ENCODE measurements at regions not wholly inside any gene's neighbourhood (a gene's known extent, or its start where the extent isn't known, plus 50 kb on each side); places are given as distances from the start of the nearest gene placed in this dataset.

DNA sequence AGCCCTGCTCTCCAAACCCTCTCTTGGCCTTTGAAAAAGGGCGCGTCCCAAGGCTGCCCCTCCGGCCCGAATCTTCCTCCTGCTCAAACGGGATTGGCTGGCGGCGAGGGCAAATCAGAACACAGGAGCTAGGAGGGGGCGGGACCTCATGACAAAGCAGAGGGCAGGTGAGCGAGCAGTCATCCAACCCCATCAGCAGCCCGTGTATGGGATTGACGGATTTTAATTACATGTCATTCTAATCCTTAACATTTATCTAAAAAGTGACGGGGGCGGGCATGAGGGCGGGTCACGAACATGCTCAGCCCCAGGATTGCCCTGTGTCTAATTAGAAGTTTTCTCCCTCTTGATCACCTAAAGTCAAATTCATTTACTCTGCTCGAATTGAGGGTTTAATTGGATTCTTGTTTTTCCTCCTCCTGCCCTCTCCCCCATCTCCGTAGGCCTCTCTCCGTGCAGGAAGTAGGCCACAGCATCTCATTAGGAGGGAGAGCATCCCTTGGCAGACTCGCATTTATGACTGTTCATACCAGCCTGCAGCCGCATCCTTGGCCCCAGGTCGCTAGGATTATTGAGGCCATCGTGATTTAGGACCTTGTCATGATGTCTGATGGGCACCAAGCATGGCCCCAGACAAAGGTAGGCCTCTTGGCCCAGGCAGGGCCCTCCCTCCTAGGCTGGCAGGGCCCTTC is 147.1 kb downstream of the CHST1 start:
- DNase-seq (ENCODE audit: low spot score): no peak

DNA sequence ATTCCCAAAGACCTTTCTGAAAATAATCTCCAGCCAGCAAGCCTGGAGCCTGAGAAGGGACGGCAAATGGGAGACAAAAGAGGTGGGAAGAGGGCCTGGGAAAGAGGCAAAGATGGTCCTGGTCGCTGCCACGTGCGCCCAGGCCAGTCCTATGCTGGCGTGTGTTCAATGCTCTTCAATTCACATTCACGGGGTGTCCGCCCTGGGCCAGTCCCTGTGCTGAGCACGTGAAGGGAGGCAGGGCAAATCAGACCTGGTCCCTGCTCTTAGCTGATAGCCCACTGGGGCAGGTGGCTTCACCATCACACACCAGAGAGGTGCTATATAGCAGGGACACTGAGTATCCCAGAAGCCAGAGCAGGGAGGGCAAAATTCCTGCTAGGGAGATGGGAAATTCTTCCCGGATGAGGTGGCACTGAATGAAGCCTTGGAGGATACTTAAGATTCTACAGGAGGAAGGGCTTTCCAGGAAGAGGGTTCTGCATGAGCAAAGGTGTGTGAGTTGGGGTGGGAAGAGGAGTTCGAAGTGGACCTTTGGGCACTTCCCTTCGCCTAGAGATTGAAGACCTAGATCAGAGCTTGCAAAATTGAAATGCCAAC is 148.2 kb downstream of the CHST1 start:
- DNase-seq (ENCODE audit: low spot score): no peak

- no peak for DNase-seq (ENCODE audit: low spot score)
Observed at GRCh38 chr11:45513821-45514340, 151.5 kb downstream of the CHST1 start.

- no peak for DNase-seq (ENCODE audit: low spot score)
Observed at GRCh38 chr11:45512471-45513148, 152.8 kb downstream of the CHST1 start.

- DNase-seq (ENCODE audit: low spot score): no peak
Observed at GRCh38 chr11:45511566-45511965, 153.9 kb downstream of the CHST1 start.

DNA sequence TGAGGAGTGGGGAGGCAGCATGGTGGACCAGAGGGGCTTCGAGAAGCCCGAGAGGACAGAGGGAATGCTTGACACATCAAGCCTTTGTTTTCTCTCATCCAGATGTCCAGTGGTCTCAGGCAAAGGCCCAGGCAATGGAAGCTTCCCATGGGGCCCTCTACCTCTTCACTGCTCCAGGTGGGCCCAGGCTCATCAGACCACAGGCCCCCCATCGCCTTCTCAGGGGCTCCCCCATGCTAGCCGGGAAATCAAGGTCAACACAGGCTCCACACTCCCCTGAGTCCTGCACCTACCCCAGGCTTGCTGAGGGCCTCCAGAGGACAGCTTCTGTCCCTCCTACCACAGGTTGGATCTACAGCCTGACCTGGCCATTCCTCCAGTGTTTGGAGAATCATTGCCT is 157.5 kb downstream of the CHST1 start:
- DNase-seq (ENCODE audit: low spot score): no peak

DNA sequence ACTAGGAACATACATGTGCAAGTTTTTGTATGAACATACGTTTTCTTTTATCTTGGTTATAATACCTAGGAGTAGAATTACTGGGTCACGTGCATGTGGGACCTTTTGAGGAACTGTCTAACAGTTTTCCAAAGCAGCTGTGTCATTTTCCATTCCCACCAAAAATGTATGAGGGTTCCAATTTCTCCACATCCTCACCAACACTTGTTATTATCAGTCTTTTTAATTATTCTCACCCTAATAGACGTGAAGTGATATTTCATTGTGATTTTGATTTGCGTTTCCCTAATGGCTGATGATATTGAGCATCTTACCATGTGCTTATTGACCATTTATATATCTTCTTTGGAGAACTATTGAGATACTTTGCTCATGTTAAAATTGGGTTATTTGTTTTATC is 162.1 kb downstream of the CHST1 start:
- no peak for DNase-seq (ENCODE audit: low spot score)

DNA sequence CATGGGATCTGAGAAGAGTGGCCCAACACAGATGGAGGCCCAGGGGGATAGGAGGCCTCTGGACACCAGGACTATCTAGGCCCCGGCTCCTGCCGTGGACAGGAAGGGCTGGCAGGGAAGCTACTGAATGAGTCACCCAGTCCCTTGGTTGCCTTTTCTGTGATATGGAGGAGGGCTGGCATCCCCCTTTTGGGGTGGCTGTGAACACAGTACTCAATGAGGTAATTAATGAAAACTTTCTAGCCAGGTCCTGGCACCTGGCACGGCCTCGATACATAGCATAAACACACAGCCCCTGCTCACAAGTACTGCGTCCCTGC is 163.2 kb downstream of the CHST1 start:
- DNase-seq (ENCODE audit: low spot score): no peak

DNA sequence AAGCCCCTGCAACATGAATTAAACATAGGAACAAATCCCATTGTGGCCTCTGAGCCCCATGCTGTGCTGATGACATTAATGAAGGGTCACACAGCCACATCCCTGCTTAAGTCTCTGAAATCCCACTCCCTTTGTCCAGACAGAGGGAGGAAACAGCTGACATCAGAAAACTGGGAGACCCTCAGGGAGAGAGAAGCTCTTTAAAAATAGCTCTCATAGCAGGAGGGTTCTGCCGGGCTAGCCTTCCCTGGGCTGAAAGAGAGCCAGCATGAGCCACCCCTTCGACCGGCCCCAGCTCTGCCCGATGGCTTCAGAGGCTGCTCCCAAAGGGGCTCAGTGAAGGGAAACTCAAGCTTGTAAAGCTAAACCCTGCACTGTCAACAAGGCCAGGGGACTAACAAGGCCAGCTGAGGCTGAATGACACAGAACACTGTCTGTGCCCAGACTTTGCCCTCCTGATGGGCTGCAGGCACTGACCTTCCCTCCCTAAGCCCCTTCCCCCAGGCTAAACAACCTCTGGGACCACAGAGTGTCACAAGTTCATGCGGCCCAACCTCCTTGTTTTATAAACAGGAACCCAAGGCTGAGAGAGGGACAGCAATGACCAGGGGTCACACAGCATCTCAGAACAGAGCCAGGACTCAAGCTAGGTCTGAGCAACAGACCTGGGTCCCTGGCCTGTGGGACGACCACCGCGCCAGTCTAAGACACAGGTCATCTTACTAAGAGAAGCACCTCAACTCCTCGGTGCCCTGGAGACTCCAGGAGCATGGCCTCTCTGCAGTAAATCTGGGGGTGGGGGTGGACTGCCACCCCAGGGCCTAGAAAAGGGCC is 163.8 kb downstream of the CHST1 start:
- DNase-seq (ENCODE audit: low spot score): no peak

- no peak for DNase-seq (ENCODE audit: low spot score)
Observed at GRCh38 chr11:45500451-45500850, 165.0 kb downstream of the CHST1 start.

- DNase-seq (ENCODE audit: low spot score): no peak
Observed at GRCh38 chr11:45494738-45495137, 170.7 kb downstream of the CHST1 start.

DNA sequence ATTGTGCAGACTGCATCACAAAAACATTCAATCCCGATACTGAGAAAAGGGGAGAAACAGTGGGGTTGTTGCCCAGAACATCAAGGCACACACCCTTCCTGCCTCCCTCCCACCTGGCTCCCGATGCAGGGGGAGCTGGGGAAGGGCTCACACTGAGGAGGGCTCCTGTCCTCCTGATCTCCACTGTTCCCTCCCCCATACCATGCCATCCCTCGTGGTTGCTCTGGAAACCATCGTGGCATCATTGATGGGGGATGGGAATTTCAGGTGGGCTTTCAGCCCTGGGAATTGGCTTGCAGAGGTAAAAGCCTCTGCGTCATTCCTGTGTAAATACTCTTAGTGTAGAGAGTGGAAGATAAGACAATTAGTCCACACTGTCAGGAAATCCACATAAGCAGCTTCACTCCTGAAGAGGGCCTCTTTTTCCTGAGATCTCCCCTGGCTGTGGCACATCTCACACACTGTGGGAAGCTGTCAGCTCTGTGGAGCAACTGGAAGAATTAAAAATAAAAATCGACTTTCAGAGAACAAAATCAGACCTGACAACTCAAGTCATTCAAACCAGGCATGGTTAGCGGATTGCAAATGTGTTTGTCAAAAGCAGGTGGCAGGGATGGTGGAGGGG is 176.0 kb downstream of the CHST1 start:
- no peak for DNase-seq (ENCODE audit: low spot score)

- no peak for DNase-seq (ENCODE audit: low spot score)
Observed at GRCh38 chr11:45486461-45486860, 179.0 kb downstream of the CHST1 start.

DNA sequence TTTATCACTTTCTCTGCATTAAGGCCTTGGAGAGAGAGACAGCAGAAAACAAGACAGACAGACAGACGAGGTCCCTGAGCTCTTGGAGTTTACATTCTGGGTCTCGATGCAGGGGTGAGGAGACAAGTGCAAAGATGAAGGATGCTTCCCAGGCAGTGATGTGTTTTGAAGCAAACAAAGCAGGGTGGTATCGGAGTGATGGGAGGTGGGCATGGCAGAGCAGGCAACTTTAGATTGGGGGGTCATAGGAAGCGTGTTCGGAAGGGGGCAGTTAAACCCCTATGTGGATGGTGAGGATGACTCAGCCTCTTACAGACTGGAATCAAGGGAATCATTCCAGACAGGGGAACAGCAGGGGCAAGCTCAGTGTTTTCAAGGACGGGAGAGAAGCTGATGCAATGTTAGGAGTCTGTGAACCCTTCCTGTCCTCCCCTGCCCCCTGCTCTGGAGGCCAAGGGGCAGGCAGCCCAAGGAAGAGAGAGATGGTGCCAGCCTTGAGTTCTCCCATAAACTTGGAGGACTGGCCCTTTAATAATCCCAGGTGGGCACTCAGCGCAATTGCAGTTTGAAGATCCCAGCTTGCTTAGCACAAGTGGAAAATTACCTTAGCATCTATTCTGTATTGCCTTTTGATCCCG is 180.2 kb downstream of the CHST1 start:
- DNase-seq (ENCODE audit: low spot score): no peak

DNA sequence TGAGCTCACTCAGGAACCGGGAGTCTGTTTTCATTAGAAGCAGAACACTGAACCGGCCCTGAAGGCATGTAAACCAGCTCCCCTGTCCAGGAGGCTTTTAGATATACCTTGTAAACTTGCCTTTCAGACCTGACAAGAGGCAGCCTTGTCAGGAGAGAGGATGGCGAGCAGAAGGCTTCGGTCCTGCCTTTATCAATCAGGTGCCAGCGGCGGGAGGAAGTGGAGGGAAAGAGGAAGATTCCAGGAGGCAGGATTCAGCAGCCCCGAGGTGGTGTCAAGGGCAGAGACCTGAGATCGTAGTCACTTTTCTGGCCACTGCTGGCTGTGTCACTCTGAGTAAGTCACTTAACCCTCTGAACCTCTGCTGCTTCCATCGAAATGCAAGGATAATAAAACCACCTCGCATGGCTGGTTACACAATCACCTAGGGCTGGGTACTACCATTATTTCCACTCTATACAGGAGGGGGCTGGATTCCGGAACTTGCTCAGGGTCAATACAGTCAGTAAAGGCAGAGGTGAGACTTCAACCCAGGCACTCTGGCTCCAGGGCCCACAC is 181.0 kb downstream of the CHST1 start:
- no peak for DNase-seq (ENCODE audit: low spot score)

GRCh38 chr11:45483416-45483815 is 182.0 kb downstream of the CHST1 start:
- DNase-seq (ENCODE audit: low spot score): no peak

- no peak for DNase-seq (ENCODE audit: low spot score)
Observed at GRCh38 chr11:45482331-45482730, 183.1 kb downstream of the CHST1 start.

GRCh38 chr11:45481026-45481425 is 184.4 kb downstream of the CHST1 start:
- DNase-seq (ENCODE audit: low spot score): no peak

GRCh38 chr11:45477588-45477987 is 187.8 kb downstream of the CHST1 start:
- DNase-seq (ENCODE audit: low spot score): no peak

DNA sequence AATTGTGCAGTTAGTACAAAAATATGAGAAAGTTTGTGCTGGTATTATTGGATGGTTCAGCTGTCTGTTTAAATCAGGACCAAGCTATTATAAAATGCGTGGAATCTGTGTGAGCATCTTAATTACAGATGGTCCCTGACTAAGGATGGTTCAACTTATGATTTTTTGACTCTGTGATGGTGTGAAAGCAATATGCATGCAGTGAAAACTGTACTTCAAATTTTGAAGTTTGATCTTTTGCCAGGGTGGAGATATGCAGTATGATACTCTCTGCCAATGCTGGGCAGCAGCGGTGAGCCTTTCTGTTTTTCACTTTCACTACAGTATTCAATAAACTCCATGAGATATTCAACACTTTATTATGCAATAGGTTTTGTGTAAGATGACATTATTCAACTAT is 189.3 kb downstream of the CHST1 start:
- DNase-seq (ENCODE audit: low spot score): no peak

GRCh38 chr11:45475173-45475572 is 189.0 kb upstream of the SYT13 start:
- no peak for DNase-seq (ENCODE audit: low spot score)

All from CD4-positive, alpha-beta T cell treated with Interleukin-2 at 100 ng/mL for 4 hours (primary cell).